ENCODE measurements at regions not wholly inside any gene's neighbourhood (a gene's known extent, or its start where the extent isn't known, plus 50 kb on each side); places are given as distances from the start of the nearest gene placed in this dataset.

GRCh38 chr1:208903251-208903905 is 659.2 kb upstream of the PLXNA2 start:
- TF ChIP-seq, protein P1, sequence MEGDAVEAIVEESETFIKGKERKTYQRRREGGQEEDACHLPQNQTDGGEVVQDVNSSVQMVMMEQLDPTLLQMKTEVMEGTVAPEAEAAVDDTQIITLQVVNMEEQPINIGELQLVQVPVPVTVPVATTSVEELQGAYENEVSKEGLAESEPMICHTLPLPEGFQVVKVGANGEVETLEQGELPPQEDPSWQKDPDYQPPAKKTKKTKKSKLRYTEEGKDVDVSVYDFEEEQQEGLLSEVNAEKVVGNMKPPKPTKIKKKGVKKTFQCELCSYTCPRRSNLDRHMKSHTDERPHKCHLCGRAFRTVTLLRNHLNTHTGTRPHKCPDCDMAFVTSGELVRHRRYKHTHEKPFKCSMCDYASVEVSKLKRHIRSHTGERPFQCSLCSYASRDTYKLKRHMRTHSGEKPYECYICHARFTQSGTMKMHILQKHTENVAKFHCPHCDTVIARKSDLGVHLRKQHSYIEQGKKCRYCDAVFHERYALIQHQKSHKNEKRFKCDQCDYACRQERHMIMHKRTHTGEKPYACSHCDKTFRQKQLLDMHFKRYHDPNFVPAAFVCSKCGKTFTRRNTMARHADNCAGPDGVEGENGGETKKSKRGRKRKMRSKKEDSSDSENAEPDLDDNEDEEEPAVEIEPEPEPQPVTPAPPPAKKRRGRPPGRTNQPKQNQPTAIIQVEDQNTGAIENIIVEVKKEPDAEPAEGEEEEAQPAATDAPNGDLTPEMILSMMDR (IDR thresholded peaks at IDR 0.05) = no peak
- Histone ChIP-seq H3K4me1 (no peaks in the 10 kb centered on the region), H3K4me3 (no peak overlapping the region), H3K27me3 (ENCODE audit: low read depth) (no peaks in the 10 kb centered on the region), H3K9me3 (no peaks in the 10 kb centered on the region), H3K27ac (no peak overlapping the region), H3K36me3 (no peaks in the 10 kb centered on the region)
- ATAC-seq (no peak), DNase-seq (no peak)
- intact Hi-C loops (cut with DNase I) = no loop called here

DNA sequence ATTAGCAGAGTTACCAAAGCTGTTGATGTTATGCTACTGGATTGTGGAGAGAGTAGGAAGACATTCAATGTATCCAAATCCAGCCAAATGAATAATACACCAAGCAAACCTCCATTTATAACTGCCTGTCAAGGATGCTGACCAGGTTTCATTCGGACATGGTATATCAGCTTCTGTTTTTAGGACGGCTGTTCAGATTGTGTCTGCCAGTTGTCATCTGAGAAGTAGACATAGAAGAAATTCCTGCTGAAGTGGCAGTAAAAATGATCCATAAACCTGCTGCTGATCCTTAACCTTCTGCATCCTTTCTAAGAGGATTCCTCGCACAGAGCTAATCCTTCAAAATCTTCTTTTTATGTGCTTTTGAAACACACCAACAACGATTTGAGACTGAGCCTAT is 663.6 kb upstream of the PLXNA2 start:
- Histone ChIP-seq H3K36me3 (no peaks in the 10 kb centered on the region), H3K9me3 (no peaks in the 10 kb centered on the region), H3K27me3 (ENCODE audit: low read depth) (no peaks in the 10 kb centered on the region), H3K4me1 (no peaks in the 10 kb centered on the region), H3K27ac (no peak overlapping the region), H3K4me3 (no peak overlapping the region)
- intact Hi-C loops (cut with DNase I) = no loop called here
- TF ChIP-seq, protein P1 (IDR thresholded peaks at IDR 0.05) = no peak
- ATAC-seq (no peak), DNase-seq (no peak)

DNA sequence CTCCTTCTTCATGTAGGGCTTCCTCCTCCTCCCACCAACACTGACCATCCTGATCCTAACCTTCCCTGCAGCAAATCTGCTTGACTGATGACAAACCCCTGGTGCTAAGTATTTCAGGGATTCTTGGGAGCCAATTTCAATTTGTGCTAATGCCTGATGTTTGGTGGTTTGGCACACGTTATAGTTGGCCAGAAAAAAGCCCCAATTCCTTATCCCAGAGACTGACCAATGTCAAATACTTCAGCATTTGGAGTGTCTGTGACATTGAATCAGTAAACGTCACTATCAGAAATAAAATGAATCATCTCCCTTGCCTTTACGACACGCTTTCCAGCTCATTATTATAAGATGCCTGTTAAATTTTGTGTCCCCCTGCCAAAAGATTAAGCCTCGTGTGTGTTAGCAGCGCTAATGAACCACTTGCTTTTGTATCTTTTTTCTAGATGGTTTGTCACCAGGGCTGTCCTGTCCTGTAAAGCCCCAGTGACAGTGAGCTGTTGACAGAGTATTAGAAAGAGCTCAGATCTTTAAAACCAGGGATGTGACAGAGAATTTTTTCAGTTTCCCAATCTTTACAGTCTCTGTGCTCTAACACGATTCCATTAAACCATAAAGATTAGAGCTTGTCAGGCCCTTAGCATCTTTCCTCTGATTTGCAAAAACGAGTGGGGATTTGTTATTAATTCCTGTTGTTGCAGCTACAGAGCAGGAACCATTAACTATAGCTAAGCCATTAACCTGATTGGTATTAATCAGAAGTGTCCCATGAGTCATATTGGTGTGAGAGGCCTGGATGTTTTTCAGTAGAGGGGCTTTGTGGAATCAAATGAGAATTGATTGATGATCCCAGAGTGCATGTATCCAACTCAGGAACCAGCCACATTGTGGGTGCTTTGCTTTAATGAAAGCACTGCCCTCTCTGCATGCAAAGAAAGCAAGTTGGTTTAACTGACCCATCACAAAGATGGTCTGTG is 665.1 kb upstream of the PLXNA2 start:
- intact Hi-C loops (cut with DNase I) = no loop called here
- Histone ChIP-seq H3K36me3 (no peaks in the 10 kb centered on the region), H3K27me3 (ENCODE audit: low read depth) (no peaks in the 10 kb centered on the region), H3K4me3 (no peak overlapping the region), H3K27ac (no peak overlapping the region), H3K9me3 (no peaks in the 10 kb centered on the region), H3K4me1 (no peaks in the 10 kb centered on the region)
- no peak for ATAC-seq
- DNase-seq = no peak
- TF ChIP-seq, protein P1 (IDR thresholded peaks at IDR 0.05) = no peak

DNA sequence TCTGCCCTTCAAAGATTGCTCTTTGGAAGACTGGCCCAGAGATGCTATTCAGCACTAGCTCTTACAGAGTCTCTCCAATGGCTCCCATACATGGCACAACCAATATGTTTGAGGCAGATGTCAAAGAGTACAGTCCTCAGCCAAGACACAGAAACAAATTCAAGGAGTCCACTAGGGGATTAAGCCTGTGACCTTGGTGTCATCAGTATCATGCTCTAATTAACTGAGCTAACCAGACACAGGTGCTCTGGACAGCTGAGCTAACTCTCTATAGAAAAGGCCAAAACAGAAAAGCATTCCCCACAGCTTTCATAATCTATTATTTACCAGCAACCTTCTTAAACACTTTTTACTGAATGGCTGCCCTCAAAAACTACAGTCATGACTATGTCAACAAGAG is 666.0 kb upstream of the PLXNA2 start:
- no peaks in the 10 kb centered on the region for H3K9me3 ChIP-seq
- H3K36me3 ChIP-seq = no peaks in the 10 kb centered on the region
- H3K27me3 ChIP-seq (ENCODE audit: low read depth) = no peaks in the 10 kb centered on the region
- no peak overlapping the region for H3K4me3 ChIP-seq
- H3K4me1 ChIP-seq = no peaks in the 10 kb centered on the region
- intact Hi-C loops (cut with DNase I) = no loop called here
- DNase-seq = no peak
- TF ChIP-seq, protein P1 (IDR thresholded peaks at IDR 0.05) = no peak
- H3K27ac ChIP-seq = no peak overlapping the region
- ATAC-seq = no peak

DNA sequence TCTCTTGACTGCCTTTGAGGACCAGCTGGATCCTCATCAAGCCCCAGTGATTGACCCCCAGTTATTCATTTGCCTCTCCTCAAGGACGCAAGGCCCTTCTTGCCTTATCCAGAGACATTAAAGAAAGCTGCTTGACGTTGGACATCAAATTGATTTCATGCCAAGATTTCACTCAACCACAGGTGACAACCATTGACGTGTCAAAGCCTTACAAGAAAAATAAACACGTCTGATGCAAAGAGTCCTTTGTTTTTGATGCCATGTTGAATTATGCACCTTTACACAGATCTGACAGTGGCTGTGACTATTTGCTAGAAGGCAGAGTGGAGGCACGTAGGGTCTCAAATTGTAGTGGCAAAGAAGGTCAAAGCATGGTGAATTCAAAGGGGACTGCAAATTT is 666.2 kb upstream of the CAMK1G start:
- TF ChIP-seq, protein P1 (IDR thresholded peaks at IDR 0.05) = no peak
- no peak overlapping the region for H3K27ac ChIP-seq
- ATAC-seq (no peak), DNase-seq (no peak)
- no peaks in the 10 kb centered on the region for H3K4me1 ChIP-seq
- no peaks in the 10 kb centered on the region for H3K9me3 ChIP-seq
- intact Hi-C loops (cut with DNase I) = no loop called here
- H3K36me3 ChIP-seq = no peaks in the 10 kb centered on the region
- no peak overlapping the region for H3K4me3 ChIP-seq
- H3K27me3 ChIP-seq (ENCODE audit: low read depth) = no peaks in the 10 kb centered on the region

Measured in lower lobe of right lung (tissue), 2 donors.